GM10248 (cell line): ENCODE measurements at regions not wholly inside any gene's neighbourhood (a gene's known extent, or its start where the extent isn't known, plus 50 kb on each side); places are given as distances from the start of the nearest gene placed in this dataset.
"Not testable (repeated sequence)": the region's sequence is repeated elsewhere in the genome, so short reads cannot be mapped to it uniquely, and the experiment has no call there.

Experiments
- CTCF ChIA-PET: fragments of 300-600 bp; sonication (Branson Sonifier 250); formaldehyde crosslinking; extraction: SDS; loops from one replicate; lab custom pipeline; 2021; ENCODE audit warnings: antibody characterized with exemption; lab: Yijun Ruan, JAX
- POLR2A ChIA-PET: fragments of 350-650 bp; sonication (Branson Sonifier 250); formaldehyde crosslinking; extraction: SDS; loops from one replicate; lab custom pipeline; 2020; ENCODE audit warnings: antibody characterized with exemption; lab: Yijun Ruan, JAX
- DNase-seq: peaks from one replicate; pipeline ENCODE4 v3.0.0; 2012; ENCODE audit errors: extremely low spot score
- TF ChIP-seq, protein P1 (sequence below): IDR thresholded peaks from 2 replicates; pipeline ENCODE4 v1.5.1; 2012; ENCODE audit warnings: mild to moderate bottlenecking, low read depth; ENCODE audit errors: extremely low read depth, missing control alignments, control extremely low read depth

DNA sequence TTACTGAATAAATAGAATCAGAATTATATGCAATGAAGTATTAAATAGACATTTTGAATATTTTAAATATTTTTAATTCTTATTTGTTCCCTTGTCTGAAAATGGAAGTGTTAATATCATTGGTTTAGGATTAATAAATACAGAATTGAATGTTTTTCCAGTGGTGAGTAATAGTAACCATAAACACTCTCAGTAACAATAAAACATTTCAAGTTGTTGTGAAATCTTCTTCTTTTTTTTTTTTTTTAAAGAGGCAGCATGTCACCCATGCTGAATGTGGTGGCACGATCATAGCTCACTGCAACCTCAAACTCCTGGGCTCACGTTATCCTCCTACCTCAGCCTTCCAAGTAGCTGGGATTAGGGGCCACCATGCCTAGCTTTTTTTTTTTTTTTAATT is 86.2 kb upstream of the ZBTB18 start:
- no peak for DNase-seq
- TF ChIP-seq, protein P1, sequence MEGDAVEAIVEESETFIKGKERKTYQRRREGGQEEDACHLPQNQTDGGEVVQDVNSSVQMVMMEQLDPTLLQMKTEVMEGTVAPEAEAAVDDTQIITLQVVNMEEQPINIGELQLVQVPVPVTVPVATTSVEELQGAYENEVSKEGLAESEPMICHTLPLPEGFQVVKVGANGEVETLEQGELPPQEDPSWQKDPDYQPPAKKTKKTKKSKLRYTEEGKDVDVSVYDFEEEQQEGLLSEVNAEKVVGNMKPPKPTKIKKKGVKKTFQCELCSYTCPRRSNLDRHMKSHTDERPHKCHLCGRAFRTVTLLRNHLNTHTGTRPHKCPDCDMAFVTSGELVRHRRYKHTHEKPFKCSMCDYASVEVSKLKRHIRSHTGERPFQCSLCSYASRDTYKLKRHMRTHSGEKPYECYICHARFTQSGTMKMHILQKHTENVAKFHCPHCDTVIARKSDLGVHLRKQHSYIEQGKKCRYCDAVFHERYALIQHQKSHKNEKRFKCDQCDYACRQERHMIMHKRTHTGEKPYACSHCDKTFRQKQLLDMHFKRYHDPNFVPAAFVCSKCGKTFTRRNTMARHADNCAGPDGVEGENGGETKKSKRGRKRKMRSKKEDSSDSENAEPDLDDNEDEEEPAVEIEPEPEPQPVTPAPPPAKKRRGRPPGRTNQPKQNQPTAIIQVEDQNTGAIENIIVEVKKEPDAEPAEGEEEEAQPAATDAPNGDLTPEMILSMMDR, result no peak
- CTCF ChIA-PET, result interaction anchor here (1.7 kb wide), 1 partner anchor 8 kb away, joined by 3 read pairs; no protein-coding TSS in a partner anchor
- POLR2A ChIA-PET, result no interaction called here

GRCh38 chr1:243963571-243963970 is 87.5 kb upstream of the ZBTB18 start:
- POLR2A ChIA-PET, result no interaction called here
- CTCF ChIA-PET, result interaction anchor here (1.7 kb wide), 1 partner anchor 12 kb away, joined by 5 read pairs; no protein-coding TSS in a partner anchor
- TF ChIP-seq, protein P1, result no peak
- no peak for DNase-seq

DNA sequence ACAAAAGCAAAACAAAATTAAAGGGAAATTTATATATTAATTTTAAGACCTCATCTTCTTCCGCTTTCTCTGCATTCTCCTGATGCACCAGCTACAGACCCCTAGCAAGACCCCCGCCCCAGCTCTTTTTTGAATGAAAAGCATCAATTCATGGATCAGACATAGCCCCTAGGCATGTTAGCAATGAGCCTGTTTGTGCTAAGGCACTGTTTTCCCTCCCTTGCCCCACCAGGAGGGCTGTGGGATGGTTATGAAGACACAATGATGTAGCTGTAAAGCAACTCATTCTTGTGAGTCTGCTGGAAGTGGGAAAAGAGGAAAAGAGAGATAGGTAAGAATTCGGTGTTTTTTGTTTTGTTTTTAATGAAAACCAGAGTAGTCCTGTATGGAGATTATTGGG is 88.5 kb upstream of the ZBTB18 start:
- DNase-seq, result no peak
- ChIA-PET CTCF (interaction anchor here (1.7 kb wide), 1 partner anchor 11 kb away, joined by 5 read pairs; no protein-coding TSS in a partner anchor), POLR2A (no interaction called here)
- TF ChIP-seq, protein P1, result no peak

DNA sequence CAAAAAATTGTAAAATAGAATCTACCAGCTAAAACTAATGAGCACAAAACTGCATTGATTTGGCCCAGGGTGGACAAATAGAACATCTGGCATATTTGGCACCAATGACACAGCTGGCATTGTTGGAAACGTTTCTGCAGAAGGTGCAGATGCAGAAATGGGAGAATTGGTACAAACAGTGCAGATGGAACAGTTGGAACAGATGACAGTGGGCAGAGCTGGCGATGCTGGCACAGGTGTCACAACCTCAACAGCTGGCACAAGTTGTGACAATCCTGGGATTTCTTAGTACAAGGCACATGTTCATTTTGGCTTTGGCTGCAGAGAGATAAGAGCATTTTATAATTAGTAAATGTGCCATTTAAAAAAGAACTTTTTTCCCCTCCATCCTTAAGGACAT is 91.1 kb upstream of the ZBTB18 start:
- no peak for DNase-seq
- POLR2A ChIA-PET, result no interaction called here
- CTCF ChIA-PET, result no interaction called here
- TF ChIP-seq, protein P1, result no peak

- POLR2A ChIA-PET, result no interaction called here
- DNase-seq, result no peak
- CTCF ChIA-PET, result interaction anchor here (1.0 to 1.4 kb wide), 2 partner anchors 8 to 9 kb away, joined by 3 to 4 read pairs; no protein-coding TSS in a partner anchor
- TF ChIP-seq, protein P1, result no peak
These were observed 93.9 kb upstream of the ZBTB18 start for GRCh38 chr1:243957141-243957540.

GRCh38 chr1:243956450-243956849 is 94.6 kb upstream of the ZBTB18 start:
- DNase-seq, result no peak
- POLR2A ChIA-PET, result no interaction called here
- TF ChIP-seq, protein P1, result no peak
- CTCF ChIA-PET, result interaction anchor here (1.0 to 1.4 kb wide), 2 partner anchors 8 to 9 kb away, joined by 3 to 4 read pairs; no protein-coding TSS in a partner anchor

GRCh38 chr1:243951207-243951606 is 99.9 kb upstream of the ZBTB18 start:
- CTCF ChIA-PET, result interaction anchor here (0.9 to 1.9 kb wide), 2 partner anchors 9 to 12 kb away, joined by 5 to 7 read pairs; no protein-coding TSS in a partner anchor
- POLR2A ChIA-PET, DNase-seq: not testable (repeated sequence)
